Hindlimb muscle (tissue), 1 donor: ENCODE measurements at regions not wholly inside any gene's neighbourhood (a gene's known extent, or its start where the extent isn't known, plus 50 kb on each side); places are given as distances from the start of the nearest gene placed in this dataset.

Experiments used
- DNase-seq: peaks from one replicate; pipeline ENCODE4 v3.0.0-alpha.2; 2013

DNA sequence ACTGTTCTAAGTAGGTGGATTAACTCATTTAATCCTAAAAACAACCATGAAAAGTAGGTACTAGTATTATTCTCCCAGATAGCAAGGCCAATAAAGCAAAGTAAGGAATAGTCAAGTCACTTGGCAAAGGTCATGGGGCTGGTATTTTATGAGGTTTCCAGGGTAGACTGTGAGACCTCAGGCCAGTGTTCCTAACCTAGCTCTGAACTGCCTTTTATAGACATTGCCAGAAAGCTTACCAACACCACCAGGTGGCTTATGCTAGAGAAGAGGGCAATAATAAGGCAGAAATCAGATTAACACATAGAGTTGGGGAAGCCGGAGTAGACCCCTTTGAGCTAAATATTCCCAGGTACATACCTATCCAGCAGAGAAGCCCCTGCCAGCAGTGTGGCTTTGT, 490.9 kb upstream of the TENM4 start:
- no peak for DNase-seq

DNA sequence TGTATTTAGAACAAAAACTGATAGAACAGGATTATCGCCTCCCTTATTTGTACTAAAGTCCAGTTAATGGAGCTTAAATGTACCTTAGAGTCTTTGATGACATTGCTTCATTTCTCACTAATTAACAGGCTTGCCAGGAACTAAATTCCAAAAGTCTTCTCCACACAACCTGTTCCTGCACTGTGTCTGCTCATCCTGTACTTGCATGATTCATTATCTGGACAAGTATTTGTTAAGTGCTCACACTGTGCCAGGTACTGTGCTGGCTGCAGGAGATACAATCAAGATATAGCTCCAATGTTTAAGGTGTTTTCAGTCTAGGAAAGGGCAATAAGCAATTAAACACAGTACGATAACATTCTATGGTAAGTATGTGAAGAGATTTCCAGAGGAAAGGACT, 485.9 kb upstream of the TENM4 start:
- DNase-seq = no peak

DNA sequence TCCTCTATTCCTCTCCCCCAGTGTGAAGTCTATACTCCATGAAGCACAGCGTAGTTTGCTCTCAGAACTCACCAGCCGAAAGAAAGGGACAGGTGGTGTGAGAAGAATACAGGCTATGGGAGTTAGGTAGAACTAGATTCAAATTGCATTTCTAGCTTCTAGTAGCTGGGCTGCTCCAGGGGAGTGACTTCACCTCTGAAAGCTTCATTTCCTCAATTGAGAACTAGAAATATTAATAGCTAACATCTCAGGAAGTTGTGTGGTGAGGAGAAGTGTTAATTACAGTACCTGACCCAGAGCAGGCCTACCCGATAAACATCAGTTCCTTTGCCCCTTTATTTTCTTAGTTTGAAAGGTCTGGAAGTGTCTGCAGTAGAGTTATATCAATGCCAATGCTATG, 484.7 kb upstream of the TENM4 start:
- no peak for DNase-seq

DNA sequence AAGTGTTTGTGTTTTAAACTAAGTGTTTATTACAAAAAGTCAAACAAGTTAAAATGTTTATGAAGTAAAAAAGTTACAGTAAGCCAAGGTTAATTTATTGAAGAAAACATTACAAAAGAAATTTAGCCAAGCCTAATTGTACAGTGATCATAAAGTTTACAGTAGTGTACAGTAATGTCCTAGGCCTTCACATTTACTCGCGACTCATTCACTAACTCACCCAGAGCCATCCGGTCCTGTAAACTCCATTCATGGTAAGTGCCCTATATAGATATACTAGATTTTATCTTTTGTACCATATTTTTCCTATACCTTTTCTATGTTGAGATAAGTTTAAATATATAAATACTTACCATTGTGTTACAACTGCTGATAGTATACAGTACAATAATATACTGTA, 481.8 kb upstream of the TENM4 start:
- no peak for DNase-seq

DNA sequence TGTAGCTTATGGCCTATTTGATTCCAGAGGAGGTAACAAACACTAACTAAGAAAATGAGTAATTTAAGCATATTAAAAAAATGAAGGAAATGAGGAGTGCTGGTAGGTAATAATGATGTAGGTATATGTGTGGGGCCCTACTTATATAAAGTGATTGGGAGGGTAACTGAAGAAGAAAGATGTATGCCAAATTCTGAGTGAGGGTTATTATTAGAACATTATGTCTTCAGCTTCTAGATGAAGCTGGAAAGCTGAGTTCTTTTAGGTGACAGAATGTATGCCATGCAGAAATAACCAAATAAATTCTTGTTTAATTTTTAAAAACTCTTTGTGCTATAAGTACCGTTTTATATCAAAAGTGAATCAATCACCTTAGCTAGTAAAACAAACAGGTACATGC, 479.6 kb upstream of the TENM4 start:
- DNase-seq = no peak

DNA sequence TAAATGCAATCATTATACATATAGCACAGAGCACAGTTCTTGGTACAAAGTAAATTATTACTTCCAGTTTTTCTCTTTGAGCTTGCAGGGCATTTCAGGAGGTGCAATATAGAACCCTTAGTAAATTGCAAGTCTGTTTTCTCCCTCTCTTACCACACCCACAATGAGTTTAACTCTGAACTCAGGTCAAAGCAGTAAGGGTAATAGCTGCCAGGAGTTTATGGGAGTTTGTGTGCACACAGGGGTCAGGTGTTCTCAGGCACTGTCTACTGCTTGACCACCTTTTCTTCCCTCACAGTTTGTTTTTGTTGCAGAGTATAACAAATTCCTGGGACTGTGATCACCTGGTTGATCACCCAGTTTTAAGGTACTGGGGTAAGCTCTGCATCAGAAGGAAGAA, 478.5 kb upstream of the TENM4 start:
- DNase-seq = no peak

DNA sequence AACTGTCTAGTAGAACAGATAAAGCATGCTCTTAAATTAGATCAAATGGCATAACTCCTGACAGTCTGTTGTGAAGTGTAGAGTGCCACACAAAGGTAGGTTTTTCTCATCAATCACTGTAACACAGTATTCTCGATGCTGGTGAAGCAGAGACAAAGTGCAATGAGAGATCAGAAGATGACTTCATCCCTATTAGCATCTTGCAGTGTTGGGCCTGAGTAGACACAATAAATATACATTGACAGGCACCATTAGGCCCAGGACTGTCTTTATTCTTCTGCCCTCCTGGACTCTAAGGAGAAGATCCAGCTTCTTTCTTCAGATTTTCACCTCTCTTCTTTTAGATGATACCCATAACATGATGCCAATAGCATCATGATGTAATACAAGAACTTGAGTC, 478.0 kb upstream of the TENM4 start:
- DNase-seq = no peak

DNA sequence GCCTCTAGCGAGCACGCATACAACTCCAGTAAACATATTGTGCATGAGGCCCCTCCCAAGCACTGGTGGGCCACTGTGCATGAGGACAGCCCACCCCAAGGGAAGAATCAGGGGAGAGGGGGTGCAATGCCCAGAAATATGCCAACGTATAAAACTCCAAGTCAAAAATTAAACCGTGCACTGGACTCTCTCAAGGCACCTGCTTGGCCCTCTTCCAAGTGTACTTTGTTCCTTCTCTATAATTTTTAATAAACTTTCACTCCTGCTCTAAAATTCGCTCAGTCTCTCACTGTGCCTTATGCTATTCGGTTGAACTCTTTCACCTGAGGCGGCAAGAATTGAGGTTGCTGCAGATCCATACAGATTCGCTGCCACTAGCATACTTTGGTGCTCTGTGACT, 465.3 kb upstream of the TENM4 start:
- DNase-seq = no peak

DNA sequence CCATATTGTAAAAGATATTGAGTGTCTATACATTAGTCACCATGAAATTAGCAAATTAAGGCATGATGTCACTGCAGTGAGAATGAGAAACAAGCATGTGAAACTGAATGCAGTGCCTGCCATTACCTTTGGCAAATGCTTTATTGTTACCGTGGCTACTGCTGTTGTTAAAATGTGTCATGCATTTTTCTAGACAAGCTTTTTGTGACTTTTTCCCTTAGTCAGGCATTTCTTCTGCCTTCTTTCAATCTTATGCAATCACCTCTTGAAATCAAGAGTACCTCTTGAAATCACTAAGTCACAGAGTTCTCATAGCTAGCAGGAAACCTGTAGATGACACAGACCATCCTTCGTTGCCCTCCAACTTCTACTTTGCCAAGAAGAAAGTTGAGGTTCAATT, 461.7 kb upstream of the TENM4 start:
- DNase-seq = no peak

DNA sequence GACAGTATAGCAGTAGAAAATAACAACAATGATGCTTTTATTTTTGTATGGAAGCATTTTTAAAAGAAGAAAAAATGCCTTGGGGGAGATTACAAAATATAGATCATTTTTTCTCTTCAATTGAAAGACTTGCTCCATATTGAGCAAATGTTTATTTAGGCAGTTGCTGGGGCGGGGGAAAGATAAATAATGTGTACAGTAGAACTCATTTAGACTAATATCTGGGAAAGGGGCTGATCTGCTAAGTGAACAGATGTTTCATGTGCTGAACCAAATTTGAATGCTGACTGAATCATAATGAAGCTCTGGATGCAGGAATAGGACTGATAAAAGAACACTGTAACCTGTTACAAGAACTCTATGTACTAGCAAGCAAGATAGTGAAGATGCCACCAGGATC, 457.1 kb upstream of the TENM4 start:
- no peak for DNase-seq

DNA sequence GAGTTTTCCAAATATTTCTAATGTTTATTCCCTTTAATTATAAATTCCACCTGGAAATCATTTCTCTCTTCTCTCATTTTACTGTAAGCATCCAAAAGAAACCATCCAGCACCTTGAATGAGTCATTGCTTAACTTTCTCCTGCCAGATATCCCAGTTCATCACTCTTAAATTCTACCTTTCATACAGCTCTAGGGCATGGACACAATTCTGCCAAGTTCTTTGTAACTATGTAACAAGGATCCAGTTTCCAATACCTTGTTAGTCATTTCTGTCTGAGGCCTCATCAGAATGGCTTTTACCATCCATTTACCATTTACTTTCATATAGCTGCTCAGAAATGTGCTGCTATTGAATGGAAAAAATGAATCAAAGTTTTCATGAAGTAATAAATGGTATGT, 455.4 kb upstream of the TENM4 start:
- DNase-seq = no peak

DNA sequence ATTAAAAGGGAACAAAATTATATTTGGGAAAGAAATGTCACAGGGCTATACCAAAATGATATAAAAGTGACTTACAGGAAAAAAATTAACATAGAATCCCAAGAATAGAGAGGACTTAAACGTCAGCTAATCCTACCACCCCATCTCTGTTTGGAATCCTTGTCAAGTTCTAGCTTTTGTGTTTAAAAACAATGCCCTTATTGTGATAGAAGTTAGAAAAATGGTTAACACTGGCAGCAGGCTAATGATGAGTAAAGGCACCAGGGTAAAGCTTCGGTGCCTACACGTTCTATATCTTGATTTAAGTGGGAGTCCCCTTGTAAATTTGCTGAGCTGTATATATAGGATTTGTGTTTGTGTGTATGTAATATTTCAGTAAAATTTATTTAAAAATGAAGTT, 453.3 kb upstream of the TENM4 start:
- no peak for DNase-seq

DNA sequence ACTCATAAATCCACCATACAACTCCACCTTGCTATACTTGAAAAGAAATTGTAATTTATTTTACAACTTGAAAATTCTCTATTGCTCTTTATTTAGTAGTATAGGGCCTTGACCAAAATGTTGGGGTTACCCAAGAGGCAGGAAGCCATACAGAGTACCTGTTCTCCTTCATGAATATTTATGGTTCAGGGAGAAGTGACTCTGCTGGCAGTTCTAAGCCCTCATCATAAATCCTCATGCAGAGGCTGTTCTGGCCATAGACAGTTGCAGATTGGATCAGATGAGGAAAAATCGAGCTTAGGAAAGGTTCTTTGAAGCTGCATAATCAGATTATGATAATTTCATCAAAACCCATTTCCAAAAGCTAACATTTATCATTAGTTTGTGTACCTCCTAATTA, 449.4 kb upstream of the TENM4 start:
- DNase-seq = no peak

DNA sequence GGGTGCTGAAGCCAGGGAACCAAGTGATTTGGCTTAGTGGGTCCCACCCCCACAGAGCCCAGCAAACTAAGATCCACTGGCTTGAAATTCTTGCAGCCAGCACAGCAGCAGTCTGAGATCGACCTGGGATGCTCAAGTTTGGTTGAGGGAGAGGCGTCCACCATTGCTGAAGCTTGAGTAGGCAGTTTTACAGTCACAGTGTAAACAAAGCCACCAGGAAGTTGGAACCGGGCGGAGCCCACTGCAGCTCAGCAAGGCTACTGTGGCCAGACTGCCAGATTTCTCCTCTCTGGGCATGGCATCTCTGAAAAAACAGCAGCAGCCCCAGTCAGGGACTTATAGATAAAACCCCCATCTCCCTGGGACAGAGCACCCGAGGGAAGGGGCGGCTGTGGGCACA, 424.1 kb upstream of the TENM4 start:
- DNase-seq = no peak

DNA sequence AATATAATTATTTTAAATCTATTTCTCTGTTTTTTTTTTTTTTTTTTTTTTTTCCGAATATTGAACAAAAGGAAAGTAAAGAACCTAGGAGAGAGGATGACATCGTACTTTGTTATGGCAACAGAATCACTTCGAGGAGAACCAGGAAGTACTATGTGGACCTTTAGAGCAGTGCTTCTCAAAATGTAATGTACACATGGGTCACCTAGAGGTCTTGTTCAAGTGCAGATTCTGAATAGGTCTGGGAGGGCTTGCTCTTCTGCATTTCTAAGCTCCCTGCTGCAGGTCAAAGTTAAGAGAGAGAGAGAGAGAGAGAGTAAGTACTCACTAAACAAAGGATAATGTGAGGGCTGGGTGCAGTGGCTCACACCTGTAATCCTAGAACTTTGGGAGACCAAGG, 419.5 kb upstream of the TENM4 start:
- DNase-seq = no peak

DNA sequence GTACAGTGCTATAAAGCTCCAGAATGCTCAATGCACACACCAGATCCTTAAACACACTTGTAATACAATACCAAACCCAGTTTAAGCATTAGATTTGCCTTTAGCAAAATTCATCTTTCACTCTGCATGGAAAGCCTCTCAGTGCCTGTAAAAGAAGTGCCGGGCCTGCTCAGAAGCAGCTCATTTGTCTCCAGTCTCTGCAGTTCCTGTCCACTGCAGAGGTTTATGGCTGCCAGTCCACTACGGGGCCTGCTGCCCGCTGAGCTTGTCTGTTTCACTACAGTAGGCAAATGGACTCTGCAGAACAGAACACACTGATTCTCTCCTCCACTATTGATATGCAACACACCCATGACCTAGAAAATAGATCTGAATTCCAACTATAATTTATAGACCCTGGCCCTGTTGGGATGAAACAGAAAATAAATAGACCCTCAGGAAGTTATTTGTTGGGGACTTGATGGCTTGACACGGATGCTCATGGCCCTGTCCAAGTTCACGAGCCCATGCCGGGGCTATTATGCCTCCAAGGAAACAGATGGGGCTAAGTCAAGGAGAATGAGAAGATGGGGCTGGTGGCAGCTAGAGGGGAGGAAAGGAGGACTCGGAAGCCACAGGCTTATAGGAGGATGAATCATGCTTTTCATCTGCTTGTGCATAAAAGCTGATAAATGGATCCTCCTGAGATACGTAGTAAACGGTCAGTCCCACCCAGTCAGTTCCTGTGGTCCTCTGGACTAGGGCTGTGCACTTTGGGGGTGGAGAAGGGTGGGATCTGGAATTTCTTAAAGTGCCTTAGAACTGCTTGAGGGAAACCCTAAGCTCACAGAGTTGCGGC, 416.8 kb upstream of the TENM4 start:
- DNase-seq = no peak

DNA sequence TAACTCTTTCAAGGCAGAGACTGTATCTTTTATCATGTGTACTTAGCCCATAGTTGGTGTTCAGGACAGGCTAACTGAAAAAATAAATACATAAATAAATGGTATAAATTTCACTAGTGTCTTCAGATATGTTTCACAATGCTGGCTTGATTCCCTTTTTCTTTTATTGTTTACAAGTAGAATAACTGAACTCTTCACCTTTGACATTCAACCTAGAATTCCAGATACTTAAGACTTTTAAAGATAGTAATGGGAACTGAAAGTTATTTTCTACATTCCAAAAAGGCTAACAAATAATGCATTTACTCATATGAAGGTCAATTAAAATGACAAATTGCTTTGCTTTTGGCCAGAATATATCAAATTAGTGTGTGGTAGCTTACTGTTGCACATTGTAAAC, 411.3 kb upstream of the TENM4 start:
- DNase-seq = no peak

DNA sequence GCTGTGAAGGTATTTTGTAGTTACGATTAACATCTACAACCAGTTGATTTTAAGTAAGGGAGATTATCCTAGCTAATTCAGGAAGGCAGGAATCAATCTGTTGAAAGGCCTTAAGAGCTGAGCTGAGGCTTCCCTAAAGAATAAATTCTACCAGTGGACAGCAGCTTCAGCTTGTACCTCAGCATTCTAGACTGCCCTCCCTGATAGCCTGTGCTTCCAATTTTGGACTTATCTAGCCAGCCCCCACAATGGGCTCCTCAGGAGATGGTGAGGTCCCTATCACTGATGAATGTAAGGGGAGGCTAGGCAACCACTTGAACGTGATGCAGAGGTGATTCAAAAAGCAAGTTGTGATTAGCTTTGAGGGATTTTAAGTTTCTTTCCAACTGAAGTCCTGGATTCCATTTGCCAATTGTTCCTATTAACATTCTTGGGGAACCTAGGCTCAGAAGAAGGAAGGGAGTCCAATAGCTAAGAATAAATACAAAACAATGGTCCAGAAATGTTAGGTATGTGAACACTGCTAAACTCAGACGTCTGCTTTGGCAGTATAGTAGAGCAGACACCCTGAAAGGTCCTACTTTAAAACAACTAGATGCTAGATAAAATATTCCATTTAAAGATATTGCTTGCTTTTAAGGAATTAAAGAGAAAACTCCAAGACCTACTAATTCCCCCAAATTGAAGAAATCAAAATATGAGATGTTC, 404.3 kb upstream of the TENM4 start:
- no peak for DNase-seq

DNA sequence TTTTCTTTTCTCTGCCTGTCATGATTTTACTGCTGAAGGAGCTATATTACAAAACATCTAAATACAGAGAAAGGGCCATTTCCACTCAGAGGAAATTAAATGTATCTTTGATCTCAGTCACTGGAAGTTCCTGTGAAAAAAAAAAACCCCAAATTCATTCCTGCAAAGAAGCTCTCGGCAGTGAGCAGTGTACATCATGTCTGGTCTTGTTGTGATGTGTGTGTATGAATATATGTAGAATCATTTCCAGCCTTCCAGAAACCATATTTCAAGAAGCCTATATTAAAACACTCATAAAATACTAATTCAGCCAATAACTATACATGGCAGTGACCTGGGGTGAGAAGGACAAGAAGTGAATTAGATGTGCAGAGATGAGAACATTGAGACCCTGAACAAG, 393.2 kb upstream of the TENM4 start:
- no peak for DNase-seq

DNA sequence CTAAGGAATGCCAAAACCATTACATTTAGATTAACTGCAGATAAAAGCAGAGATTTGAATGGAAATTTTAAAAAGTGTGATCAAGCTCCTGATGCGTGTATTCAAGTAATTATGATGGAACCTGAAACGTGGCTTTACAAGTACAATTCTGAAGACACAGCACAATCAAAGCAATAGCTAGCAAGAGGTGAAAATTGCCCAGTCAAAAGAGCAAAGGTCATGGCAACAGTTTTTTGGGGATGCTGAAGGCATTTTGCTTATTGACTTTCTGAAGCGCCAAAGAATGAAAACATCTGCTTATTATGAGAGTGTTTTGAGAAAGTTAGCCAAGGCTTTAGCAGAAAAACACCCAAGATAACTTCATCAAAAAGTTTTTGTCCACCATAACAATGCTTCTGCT, 389.6 kb upstream of the TENM4 start:
- no peak for DNase-seq

DNA sequence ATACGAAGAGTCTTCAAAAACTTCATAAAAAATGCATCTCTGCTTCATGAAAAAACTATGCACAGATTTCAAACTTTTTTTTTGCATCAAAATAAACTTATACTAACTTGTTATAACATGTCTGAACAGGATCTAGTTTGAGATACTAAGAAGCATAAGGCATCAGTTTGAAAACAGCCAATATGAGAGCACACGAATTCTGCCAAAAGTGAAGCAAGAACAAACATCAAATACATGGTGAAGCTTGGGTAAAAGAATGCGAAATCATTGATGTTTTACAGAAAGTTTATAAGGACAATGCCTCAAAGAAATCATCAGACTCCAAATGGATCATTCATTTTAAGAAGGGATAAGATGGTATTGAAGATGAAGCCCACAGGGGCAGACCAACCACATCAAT, 389.1 kb upstream of the TENM4 start:
- no peak for DNase-seq

DNA sequence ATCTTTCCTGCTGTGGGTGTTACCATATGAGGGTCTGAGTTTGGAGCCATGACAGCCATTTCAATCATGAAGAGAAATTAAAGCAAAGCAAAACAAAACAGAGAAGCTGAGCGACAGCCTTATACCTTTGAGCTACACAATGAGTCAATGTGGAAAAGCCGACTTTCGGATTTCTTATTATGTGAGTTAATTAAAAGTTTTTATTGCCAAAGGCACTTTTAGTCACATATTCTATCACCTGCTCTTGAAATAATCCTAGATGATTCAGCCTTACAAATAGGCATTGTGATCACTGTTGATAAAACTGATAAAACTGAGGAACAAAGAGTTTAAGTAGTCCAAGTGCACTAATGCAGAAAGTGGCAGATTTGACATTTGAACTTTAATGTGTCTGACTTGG, 381.9 kb upstream of the TENM4 start:
- DNase-seq = no peak

DNA sequence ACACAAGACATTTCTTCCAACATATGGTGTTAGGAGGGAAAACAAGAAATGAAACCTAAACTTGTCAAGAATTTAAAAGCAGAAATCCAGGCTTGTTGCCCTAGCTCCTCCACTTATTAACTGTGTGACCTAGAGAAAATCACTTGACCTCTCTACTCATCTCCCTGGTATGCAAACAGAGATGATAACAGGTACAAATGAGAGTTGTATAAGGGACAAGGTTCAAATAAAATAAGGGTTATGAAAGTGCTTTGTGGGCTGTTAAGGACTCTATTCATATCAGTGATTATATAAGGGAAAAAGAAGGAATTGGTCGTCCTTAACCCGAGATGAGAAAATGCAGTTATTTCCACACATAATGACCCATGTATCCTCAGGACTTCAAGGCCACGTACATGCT, 372.7 kb upstream of the TENM4 start:
- no peak for DNase-seq

DNA sequence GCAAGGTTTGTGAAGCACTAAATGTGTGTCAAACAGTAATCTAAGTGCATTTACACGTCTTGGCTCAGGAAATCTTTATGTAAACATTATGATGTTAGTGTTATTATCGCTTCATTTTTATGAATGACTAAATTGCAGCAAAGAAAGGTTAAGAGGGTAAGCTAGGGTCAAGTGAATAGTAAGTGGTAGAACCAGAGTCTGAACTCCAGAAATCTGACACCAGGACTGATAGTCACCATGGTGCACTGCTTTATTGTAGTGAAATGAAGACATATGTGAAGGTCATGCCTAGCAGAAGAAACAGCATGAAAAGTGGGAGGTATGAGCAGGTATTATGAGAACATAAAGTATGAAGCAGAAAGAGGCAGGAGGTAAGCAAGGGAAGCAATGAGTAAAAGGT, 368.7 kb upstream of the TENM4 start:
- no peak for DNase-seq

DNA sequence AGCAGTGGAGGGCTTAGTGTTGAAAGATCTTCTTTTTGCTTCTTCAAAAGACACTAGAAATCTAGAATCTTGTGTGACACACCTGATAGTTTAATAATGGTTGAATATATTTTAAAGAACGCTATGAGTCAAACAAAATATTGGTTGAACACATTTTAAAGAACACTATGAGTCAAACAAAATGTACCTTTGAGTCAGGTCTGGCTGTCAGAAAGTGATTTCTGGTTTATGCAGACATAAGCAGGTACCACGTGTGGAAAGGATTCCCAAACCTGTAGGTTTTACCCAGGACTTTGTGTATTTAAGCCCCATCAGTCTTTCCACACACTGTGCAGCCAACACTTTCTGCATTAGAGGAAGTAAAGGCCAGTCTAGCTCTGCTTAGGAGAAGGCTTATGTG, 366.7 kb upstream of the TENM4 start:
- DNase-seq = no peak
